SJCRH30 (cell line): ENCODE measurements at regions not wholly inside any gene's neighbourhood (a gene's known extent, or its start where the extent isn't known, plus 50 kb on each side); places are given as distances from the start of the nearest gene placed in this dataset.

Experiments used
- DNase-seq, 2 experiments: peaks; one replicate each; pipeline ENCODE4 v3.0.0-alpha.2; 2015 to 2020
- H3K27ac ChIP-seq: fragments of 250-450 bp; sonication (Bioruptor Pico); 2 replicates; pipeline ENCODE4 v1.5.1; 2020; ENCODE audit warnings: mild to moderate bottlenecking, moderate library complexity
- H3K27me3 ChIP-seq: fragments of 250-450 bp; sonication (Bioruptor Pico); 2 replicates; pipeline ENCODE4 v1.5.1; 2020; ENCODE audit warnings: mild to moderate bottlenecking, moderate library complexity
- H3K36me3 ChIP-seq: fragments of 250-450 bp; sonication (Bioruptor Pico); 2 replicates; pipeline ENCODE4 v1.5.1; 2020; ENCODE audit warnings: mild to moderate bottlenecking, moderate library complexity
- H3K4me1 ChIP-seq: fragments of 250-450 bp; sonication (Bioruptor Pico); 2 replicates; pipeline ENCODE4 v1.5.1; 2020; ENCODE audit warnings: mild to moderate bottlenecking, moderate library complexity
- H3K4me3 ChIP-seq: fragments of 250-450 bp; sonication (Bioruptor Pico); 2 replicates; pipeline ENCODE4 v1.5.1; 2020; ENCODE audit warnings: mild to moderate bottlenecking, moderate library complexity
- H3K9me3 ChIP-seq: fragments of 250-450 bp; sonication (Bioruptor Pico); replicated peaks from 2 replicates; pipeline ENCODE4 v1.5.1; 2020; ENCODE audit warnings: mild to moderate bottlenecking, moderate library complexity

DNA sequence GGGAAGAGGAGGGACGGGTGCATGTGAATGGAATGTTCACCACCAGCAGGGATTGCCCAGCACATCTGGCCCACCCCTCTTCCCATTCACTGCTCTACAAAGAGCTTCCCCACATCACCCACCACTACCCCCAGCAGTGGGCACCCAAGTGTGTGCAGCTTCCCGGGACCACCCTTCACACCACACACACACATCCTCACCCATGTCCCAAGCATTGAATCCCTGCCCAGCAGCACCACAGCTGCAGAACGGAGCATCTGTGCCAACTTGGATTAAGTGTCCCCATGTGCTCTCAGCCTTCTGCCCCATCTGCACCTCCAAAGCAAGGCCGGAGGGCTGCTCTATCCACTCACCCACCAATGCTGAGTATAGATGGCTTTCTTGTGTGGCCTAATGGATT, 141.4 kb downstream of the PSMG1 start:
- no peak for DNase-seq
- H3K4me3 ChIP-seq = no peak overlapping the region
- no peak overlapping the region for H3K27ac ChIP-seq
- H3K4me1 ChIP-seq = no peaks in the 10 kb centered on the region
- H3K36me3 ChIP-seq = no peaks in the 10 kb centered on the region
- no peaks in the 10 kb centered on the region for H3K9me3 ChIP-seq
- no peaks in the 10 kb centered on the region for H3K27me3 ChIP-seq

DNA sequence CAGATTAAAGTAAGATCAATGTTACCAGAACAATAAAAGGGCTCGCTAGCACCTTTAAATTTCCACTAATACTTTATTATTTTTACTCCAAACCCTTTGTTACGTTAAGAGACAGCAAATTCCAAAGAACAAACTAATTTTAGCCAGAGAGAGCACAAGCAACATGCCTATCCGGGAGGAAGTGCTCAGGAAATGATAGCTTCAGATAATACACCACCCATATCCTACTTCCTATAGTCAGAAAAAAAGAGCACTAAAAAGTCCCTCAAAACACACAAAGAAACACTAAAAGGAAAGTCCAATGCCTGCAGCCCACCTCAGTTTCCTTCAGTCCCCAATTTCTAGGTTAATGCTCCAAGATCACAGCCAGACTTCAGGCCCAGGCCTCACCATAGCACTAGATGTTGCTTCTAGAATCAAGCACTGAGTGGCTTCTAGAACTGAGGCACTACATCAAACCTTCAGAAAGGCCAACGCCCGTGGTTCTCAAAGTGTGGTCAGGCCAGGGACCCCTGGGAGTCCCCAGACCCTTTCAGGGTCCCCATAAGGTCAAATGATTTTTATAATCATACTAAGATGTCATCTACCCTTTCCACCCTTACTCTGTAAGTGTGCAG, 142.6 kb downstream of the PSMG1 start:
- Histone ChIP-seq H3K9me3 (no peaks in the 10 kb centered on the region), H3K27me3 (no peaks in the 10 kb centered on the region), H3K4me3 (no peak overlapping the region), H3K27ac (no peak overlapping the region), H3K4me1 (no peaks in the 10 kb centered on the region), H3K36me3 (no peaks in the 10 kb centered on the region)
- DNase-seq = no peak

GRCh38 chr21:39037807-39038405, 145.3 kb downstream of the PSMG1 start:
- H3K4me1 ChIP-seq = no peaks in the 10 kb centered on the region
- H3K9me3 ChIP-seq = no peaks in the 10 kb centered on the region
- no peak for DNase-seq
- peaks cover 4% of the 10 kb centered on the region; the same call in 1 of the 2 replicates for H3K27me3 ChIP-seq
- H3K4me3 ChIP-seq = no peak overlapping the region
- no peaks in the 10 kb centered on the region for H3K36me3 ChIP-seq
- no peak overlapping the region for H3K27ac ChIP-seq

DNA sequence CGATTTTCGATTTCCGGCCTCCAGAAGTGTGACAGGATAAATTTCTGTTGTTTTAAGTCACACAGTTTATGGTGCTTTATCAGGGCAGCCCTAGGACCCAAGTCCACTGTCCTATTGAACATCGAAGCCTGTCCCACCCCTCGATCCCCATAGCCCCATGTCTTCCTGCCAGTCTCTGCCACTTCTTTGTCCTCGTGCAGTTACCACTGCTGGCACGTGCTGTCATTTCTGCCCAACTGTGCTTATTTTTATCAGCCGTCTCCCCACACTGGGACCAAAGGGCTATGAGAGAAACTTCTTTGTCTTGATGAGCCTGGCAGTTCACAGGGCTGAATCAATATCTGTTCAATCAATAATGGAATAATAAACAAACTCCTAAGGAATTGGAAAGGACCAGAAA, 146.7 kb downstream of the PSMG1 start:
- H3K27ac ChIP-seq = no peak overlapping the region

GRCh38 chr21:39034590-39035536, 148.4 kb downstream of the PSMG1 start:
- no peaks in the 10 kb centered on the region for H3K4me1 ChIP-seq
- no peak overlapping the region for H3K4me3 ChIP-seq
- H3K36me3 ChIP-seq = no peaks in the 10 kb centered on the region
- peaks cover 4% of the 10 kb centered on the region; the same call in 1 of the 2 replicates for H3K27me3 ChIP-seq
- no peaks in the 10 kb centered on the region for H3K9me3 ChIP-seq
- no peak for DNase-seq
- no peak overlapping the region for H3K27ac ChIP-seq

More for the DNA sequence above, 146.7 kb downstream of the PSMG1 start:
- Histone ChIP-seq H3K36me3 (no peaks in the 10 kb centered on the region), H3K27me3 (peaks cover 4% of the 10 kb centered on the region; the same call in 1 of the 2 replicates), H3K4me1 (no peaks in the 10 kb centered on the region), H3K4me3 (no peak overlapping the region), H3K9me3 (no peaks in the 10 kb centered on the region)
- DNase-seq = no peak

- H3K4me1 ChIP-seq = no peaks in the 10 kb centered on the region
- H3K27ac ChIP-seq = no peak overlapping the region
- no peaks in the 10 kb centered on the region for H3K9me3 ChIP-seq
- no peak overlapping the region for H3K4me3 ChIP-seq
- peaks cover 4% of the 10 kb centered on the region; the same call in 1 of the 2 replicates for H3K27me3 ChIP-seq
- H3K36me3 ChIP-seq = no peaks in the 10 kb centered on the region
- no peak for DNase-seq
Measured at GRCh38 chr21:39033878-39034589, 149.2 kb downstream of the PSMG1 start.

DNA sequence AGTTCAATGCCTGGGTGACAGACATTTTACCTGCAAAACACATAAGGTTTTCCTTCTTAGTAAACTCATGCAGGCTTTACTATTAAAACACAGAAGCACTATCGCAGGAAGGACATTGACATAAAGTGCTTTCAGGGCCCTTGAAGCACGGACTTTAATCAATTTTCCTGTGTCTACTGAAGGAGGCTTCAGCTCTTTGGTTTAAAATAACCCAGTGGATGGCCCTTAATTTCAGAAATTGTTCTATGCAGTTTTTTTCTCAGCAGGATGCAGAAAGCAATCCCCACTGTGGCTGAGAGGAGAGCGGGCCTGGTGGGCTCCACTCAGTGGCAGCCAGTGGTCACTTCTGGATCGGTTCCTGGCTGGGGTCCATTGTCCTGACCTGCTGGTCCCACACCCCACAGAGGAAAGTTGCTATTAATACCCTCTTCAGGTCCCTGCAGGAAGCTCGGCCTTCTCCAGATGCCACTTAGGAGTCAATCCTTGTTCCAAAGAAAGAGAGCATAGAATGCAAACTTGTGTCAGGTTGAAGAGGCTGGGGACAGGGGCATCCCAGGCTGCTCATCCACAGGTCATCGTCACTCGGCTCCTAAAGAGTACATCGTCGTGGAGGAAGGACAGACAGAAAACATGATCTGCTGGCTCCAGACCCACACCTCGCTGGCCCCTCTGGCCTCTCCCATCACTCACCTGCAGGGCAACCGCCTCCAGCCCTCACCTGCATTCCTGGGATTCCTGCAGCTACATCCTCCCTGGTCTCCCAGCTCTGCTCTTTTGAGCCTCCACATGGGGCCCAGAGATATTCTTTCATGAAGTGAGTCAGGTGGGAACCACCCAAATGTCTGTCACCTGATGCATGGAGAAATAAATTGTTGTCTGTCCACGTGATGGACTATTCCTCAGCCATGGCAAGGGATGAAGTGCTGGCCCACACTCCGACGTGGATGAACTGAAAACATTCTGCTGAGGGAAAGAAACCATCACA, 153.1 kb downstream of the PSMG1 start:
- Histone ChIP-seq H3K9me3 (no peaks in the 10 kb centered on the region), H3K4me3 (no peak overlapping the region), H3K27me3 (peaks cover 4% of the 10 kb centered on the region; the same call in 1 of the 2 replicates), H3K4me1 (no peaks in the 10 kb centered on the region), H3K27ac (no peak overlapping the region), H3K36me3 (no peaks in the 10 kb centered on the region)
- DNase-seq = no peak

- Histone ChIP-seq H3K4me3 (no peak overlapping the region), H3K36me3 (no peaks in the 10 kb centered on the region), H3K27ac (no peak overlapping the region), H3K27me3 (peaks cover 4% of the 10 kb centered on the region; the same call in 1 of the 2 replicates), H3K9me3 (no peaks in the 10 kb centered on the region), H3K4me1 (no peaks in the 10 kb centered on the region)
- no peak for DNase-seq
Measured at GRCh38 chr21:39029086-39029755, 154.0 kb downstream of the PSMG1 start.

DNA sequence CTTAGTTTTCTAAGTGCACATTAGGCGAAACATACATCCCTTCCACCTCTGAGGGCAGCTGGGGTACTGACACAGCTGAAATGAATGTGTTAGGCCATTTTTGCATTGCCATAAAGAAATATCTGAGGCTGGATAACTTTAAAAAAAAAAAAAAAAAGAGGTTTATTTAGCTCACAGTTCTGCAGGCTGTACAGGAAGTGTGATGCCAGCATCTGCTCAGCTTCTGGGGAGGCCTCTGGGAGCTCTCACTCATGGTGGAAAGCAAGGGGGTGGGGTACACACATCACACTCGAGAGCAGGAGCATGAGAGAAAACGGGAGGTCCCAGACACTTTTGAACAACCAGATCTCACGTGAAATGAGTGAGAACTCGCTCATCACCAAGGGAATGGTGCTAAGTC, 158.1 kb downstream of the PSMG1 start:
- H3K4me3 ChIP-seq = no peak overlapping the region
- no peaks in the 10 kb centered on the region for H3K9me3 ChIP-seq
- H3K4me1 ChIP-seq = peaks cover 15% of the 10 kb centered on the region
- no peak overlapping the region for H3K27ac ChIP-seq
- no peaks in the 10 kb centered on the region for H3K27me3 ChIP-seq
- no peaks in the 10 kb centered on the region for H3K36me3 ChIP-seq
- no peak for DNase-seq

GRCh38 chr21:39024538-39024937, 158.7 kb downstream of the PSMG1 start:
- no peaks in the 10 kb centered on the region for H3K27me3 ChIP-seq
- no peaks in the 10 kb centered on the region for H3K9me3 ChIP-seq
- H3K27ac ChIP-seq = no peak overlapping the region
- H3K4me3 ChIP-seq = no peak overlapping the region
- peaks cover 15% of the 10 kb centered on the region for H3K4me1 ChIP-seq
- no peak for DNase-seq
- no peaks in the 10 kb centered on the region for H3K36me3 ChIP-seq

DNA sequence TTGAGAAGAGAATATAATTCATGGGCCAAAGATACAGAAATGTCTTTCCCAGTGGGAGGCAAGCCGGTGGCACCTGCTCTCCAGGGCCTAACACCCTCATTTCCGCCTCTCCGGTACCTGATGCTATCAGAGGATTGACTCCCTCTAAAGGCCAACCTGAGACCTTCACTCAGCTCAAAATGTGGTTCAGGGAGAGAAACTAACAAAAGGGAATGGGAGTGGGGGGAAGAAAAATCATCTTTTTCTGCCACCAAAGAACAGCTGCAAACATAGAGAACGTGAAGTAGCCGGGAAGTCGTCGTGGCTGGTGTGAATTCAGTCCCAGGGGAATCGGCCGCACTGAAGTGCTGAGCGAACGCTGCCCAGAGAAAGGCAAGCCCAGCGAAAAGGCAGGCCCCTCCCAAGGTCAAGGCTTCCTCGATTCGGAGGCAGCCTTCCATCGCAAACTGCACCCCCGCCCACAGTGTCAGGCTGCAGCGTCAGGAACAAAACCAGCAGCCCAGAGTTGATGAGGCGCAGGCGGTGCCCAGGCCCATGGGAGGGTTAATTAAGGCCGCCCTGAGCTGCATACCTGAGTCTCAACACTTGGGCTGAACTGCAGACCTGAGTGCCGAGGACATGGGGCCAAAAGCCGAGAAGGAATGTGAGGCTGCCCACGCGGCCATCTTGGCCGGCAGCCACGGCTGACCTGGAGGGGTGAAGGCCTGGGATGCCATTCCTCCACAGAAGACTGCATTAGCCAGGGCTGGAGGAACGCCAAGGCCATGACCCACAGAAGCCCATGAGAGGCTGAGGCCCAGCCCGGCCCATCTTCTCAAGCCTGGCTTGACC, 160.2 kb downstream of the PSMG1 start:
- Histone ChIP-seq H3K27ac (peak overlapping the region; percentile 16; the same call in 1 of the 2 replicates), H3K9me3 (no peaks in the 10 kb centered on the region), H3K36me3 (no peaks in the 10 kb centered on the region), H3K4me1 (peaks cover 15% of the 10 kb centered on the region), H3K27me3 (no peaks in the 10 kb centered on the region), H3K4me3 (peak overlapping the region; percentile 16; the same call in 1 of the 2 replicates)
- peak; percentile 71 to 77 for DNase-seq

DNA sequence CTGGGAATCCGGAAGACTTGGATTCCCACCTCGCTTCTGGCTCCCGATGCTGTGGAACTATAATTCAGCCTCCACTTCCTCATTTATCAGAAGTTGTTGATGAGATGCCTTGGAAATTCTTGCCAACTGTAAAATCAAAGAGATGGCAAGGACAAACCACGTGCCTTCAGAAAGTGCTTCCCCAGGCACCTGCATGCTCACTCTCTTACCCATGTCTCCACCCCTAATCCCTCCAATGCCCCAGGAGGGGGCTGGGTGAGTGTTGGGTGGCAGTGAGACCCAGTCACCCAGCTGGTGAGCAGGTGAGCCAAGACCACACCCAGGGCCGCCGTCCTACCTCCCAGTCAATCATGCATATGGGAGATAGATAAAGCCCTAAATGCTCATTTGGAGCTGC, 160.8 kb downstream of the PSMG1 start:
- Histone ChIP-seq H3K4me3 (no peak overlapping the region), H3K9me3 (no peaks in the 10 kb centered on the region), H3K36me3 (no peaks in the 10 kb centered on the region), H3K27me3 (no peaks in the 10 kb centered on the region), H3K27ac (no peak overlapping the region), H3K4me1 (peaks cover 15% of the 10 kb centered on the region)
- no peak for DNase-seq
